HG03378 (cell line): ENCODE measurements at regions not wholly inside any gene's neighbourhood (a gene's known extent, or its start where the extent isn't known, plus 50 kb on each side); places are given as distances from the start of the nearest gene placed in this dataset.
A peak's percentile ranks its signal among the peaks of the same experiment; 100 is the strongest.
"Not testable (repeated sequence)": the region's sequence is repeated elsewhere in the genome, so short reads cannot be mapped to it uniquely, and the experiment has no call there.

ENCODE experiments used
- ATAC-seq: cut with Tn5 transposase; IDR thresholded peaks from one replicate; pipeline ENCODE4 v1.9.1; 2021; ENCODE audit warnings: mild to moderate bottlenecking, moderate library complexity; ENCODE audit not compliant: unreplicated experiment

GRCh38 chr12:102669056-102669455 lies 188.7 kb upstream of the IGF1 start:
- ATAC-seq, result no peak

- not testable (repeated sequence) for ATAC-seq
Observed at GRCh38 chr12:102666176-102666575, 185.8 kb upstream of the IGF1 start.

- no peak for ATAC-seq
Observed at GRCh38 chr12:102659200-102659911, 179.0 kb upstream of the IGF1 start.

- ATAC-seq, result no peak
Observed at GRCh38 chr12:102653406-102653805, 173.0 kb upstream of the IGF1 start.

GRCh38 chr12:102652645-102653313 lies 172.4 kb upstream of the IGF1 start:
- no peak for ATAC-seq

GRCh38 chr12:102645968-102646367 lies 165.6 kb upstream of the IGF1 start:
- no peak for ATAC-seq

- no peak for ATAC-seq
Observed at GRCh38 chr12:102643879-102644575, 163.7 kb upstream of the IGF1 start.

- ATAC-seq, result no peak
Observed at GRCh38 chr12:102642199-102642598, 161.8 kb upstream of the IGF1 start.

GRCh38 chr12:102640658-102641057 lies 160.3 kb upstream of the IGF1 start:
- ATAC-seq, result peak; percentile 81

- no peak for ATAC-seq
Observed at GRCh38 chr12:102638777-102639176, 158.4 kb upstream of the IGF1 start.

- no peak for ATAC-seq
Observed at GRCh38 chr12:102633981-102634605, 153.7 kb upstream of the IGF1 start.

GRCh38 chr12:102631274-102631673 lies 150.9 kb upstream of the IGF1 start:
- ATAC-seq, result no peak

GRCh38 chr12:102629262-102629888 lies 149.0 kb upstream of the IGF1 start:
- ATAC-seq, result no peak

- ATAC-seq, result no peak
Observed at GRCh38 chr12:102625819-102626218, 145.5 kb upstream of the IGF1 start.

GRCh38 chr12:102622618-102623017 lies 142.3 kb upstream of the IGF1 start:
- no peak for ATAC-seq

GRCh38 chr12:102618197-102618877 lies 138.0 kb upstream of the IGF1 start:
- ATAC-seq, result no peak

- no peak for ATAC-seq
Observed at GRCh38 chr12:102616692-102617091, 136.3 kb upstream of the IGF1 start.

GRCh38 chr12:102611995-102612394 lies 131.6 kb upstream of the IGF1 start:
- no peak for ATAC-seq

- no peak for ATAC-seq
Observed at GRCh38 chr12:102609996-102610395, 129.6 kb upstream of the IGF1 start.

- no peak for ATAC-seq
Observed at GRCh38 chr12:102603021-102603420, 122.7 kb upstream of the IGF1 start.
